CD4-positive, alpha-beta T cell treated with Interleukin-15 for 4 hours (primary cell): ENCODE measurements at regions not wholly inside any gene's neighbourhood (a gene's known extent, or its start where the extent isn't known, plus 50 kb on each side); places are given as distances from the start of the nearest gene placed in this dataset.

Experiments used
- DNase-seq: peaks from one replicate; pipeline ENCODE4 v3.0.0-alpha.2; 2020; ENCODE audit warnings: low spot score

DNA sequence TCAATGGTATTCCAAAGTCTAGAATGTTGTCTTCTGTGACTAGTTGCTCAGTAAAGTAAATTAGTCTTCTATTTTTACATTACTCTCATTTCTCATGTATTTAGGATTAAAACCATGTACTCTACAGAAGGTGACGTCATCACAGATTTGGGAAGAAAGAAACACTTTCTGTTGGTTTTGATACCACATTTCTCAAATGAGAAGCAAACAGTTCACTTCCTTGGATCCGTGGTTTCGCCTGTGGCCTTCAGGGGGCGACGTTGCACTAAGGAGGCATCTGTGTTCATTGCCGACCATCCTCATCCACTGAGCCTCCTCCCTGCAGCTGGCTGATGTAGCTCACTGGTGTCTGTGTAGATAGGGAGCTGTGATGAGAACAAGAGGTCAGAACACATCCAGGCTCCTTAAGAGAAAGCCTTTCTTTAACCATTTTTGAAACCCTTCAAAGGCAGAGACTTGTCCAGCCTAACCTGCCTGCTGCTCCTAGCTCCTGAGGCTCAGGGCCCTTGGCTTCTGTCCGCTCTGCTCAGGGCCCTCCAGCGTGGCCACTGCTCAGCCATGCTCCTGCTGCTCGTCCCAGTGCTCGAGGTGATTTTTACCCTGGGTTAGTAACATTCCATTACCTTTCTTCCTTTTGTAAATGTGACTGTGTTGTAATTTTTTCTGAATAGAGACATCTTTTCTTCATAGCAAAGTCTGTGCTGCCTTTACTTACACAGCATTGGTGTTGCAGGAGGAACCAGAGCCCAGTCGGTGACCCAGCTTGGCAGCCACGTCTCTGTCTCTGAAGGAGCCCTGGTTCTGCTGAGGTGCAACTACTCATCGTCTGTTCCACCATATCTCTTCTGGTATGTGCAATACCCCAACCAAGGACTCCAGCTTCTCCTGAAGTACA lies 220.6 kb upstream of the OR4E1 start:
- peak; percentile 58 for DNase-seq

DNA sequence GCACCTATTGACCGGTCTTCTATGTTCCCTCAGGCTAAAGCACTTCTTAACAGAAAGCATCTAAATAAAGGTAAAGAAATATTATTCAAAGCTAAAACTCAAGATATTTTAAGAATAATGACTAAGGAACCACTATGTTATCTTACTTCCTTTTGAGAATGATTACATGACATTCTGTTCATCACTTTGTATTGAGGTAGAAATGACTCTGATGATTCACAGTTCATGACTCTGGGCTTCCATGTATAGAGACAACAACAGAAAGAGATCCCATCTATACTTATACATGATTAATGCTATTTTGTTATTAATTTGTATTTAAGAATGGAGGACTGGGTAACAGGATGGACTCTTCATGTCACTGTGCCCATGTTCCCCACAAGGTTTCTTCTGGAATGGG lies 218.3 kb upstream of the OR4E1 start:
- no peak for DNase-seq

DNA sequence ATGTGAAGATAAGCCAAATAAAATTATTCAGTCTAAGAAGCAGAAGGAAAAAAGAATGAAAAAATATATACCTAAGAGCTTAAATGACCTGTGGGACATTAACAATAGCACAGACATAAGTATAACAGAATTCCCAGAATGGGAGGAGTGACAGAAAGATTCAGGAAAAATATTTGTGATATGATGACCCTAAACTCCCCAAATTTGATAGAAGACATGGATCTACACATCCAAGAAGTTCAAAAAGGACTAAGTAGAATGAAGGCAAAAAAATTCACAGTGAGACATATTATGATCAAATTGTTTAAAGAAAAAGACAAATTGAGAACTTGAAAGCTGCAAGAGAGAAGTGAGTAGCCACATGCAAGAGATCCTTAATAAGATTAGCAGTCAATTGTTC lies 211.4 kb upstream of the OR4E1 start:
- DNase-seq: no peak

DNA sequence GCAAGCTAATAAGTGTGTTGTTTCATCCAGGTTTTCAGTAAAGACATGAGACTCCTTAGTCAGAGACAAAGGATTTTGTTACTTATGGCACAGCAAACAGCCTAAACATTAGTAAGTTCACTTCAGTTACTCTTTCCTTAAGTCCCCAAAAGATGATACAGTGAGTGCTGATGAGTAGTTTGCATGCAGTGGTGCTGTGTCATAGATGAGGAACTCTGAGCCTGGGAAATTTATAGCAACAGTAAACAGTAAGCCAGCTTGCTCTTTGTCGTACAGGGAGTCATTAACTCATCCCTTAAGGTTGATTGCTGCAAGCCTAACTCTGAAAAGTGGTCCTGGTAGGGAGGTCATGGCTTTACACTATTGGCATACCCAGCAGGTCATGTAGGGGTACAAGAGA lies 208.6 kb upstream of the OR4E1 start:
- no peak for DNase-seq

DNA sequence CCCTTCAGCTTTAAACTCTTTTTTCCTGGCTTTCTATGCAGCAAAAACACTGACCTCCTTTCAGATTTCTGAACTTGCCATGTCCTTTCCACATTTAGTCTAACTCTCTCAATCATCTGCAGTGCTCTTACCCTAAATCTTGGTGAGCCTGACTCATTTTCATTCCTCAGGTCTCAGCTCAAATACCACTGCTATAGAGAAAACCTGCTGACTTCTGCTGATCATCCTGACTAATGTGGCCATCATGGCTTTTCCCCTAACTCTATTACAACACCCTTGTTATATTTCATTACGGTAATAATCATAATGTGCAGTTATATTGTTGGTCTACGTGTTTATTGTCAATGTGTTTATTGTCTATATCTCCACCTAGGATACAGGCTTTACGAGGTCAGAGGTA lies 207.3 kb upstream of the OR4E1 start:
- no peak for DNase-seq

DNA sequence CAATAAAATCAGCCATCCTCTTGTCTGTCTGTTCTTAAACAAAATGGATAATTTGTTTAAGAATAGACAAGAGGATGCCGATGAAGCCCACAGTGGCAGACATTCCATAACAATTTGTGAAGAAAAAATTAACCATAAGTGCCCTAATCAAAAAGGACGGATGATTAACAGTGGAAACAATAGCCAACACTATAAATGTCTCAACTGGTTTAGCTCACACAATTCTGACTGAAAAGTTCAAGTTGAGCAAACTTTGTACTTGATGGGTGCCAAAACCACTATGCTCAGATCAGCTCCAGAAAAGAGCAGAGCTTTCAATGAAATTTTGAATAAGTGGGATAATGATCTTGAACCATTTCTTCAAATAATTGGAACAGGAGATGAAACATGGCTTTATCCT lies 202.2 kb upstream of the OR4E1 start:
- DNase-seq: no peak

DNA sequence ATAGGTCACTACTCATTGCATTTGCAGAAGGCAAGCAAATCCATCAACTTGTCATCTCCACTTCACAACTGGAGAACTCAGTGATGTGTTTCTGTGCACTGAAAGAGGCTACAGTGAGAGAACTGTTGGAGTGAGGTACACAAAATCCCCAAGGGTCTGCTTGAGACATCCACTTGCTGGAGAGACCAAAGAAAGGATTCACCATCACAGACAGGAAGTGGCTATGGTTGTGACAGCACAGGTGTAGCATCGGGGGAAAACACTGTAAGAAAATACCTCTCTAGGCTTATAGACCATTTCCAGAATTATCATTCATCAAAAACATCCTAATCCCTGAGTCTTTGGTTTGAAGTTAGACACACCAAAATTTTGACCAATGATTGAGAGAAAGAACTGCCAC lies 201.3 kb upstream of the OR4E1 start:
- no peak for DNase-seq

DNA sequence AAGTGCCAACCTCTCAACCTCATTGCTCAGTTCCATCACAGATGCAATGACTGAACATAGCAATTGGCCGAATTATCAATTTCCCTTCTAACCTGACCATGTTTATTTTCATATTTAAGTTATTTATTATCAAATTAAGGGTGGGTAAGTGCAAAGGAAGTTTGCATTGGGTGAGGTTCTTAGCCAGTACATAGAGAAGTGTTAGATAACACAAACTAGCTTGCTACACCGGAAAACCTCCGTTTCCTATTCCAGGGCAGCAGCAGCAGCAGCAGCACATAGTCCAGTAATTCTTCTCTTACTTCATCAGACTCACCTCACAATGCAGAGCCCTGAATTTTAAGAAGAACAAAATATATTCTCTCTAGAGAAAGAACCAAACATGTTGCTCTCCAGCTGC lies 200.5 kb upstream of the OR4E1 start:
- DNase-seq: no peak

DNA sequence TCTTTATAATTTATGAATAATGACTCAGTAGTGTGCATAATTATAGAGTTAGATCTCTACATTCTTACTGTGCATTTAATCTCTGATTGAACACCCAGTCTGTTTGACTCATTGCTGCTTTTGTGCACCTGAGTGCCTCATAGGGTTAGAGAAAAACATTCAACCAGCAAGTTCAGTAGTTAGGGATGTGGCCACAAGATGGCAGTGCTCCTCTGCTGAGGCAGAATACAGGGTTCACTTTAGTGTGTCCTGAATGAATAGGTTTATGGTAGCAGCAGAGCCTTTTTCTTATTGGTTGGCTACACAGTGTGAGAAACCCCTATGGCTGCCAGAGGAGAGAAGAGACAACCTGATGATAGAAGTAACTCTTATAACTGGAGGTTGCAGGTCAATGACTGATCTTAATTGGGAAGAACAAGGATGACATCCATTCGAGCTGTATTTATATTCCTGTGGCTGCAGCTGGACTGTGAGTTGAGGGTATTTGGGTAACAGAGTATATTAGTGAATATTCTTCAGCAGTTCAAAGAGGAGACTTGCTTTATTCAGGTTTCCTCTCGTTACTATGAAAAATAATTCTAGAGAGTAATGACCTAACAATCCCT lies 194.9 kb upstream of the OR4E1 start:
- peak; percentile 83 for DNase-seq

DNA sequence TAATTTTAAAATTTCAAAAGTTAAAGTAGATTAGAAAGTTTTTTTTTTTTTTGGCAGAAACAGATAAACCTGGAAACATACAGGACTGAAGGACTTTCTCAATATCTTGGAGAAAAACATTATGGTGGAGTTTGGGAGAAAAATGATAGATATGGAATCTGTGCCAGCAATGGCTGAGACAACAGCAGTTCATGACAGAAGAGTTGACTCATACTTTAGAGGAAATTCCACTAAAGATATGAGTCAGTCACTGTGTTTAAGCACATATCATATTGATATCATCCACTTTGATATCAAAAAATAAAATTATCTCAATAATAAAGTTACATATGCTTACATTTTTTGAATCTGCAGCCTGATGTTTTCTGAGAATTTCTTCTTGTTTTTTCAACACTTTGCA lies 193.9 kb upstream of the OR4E1 start:
- DNase-seq: no peak

DNA sequence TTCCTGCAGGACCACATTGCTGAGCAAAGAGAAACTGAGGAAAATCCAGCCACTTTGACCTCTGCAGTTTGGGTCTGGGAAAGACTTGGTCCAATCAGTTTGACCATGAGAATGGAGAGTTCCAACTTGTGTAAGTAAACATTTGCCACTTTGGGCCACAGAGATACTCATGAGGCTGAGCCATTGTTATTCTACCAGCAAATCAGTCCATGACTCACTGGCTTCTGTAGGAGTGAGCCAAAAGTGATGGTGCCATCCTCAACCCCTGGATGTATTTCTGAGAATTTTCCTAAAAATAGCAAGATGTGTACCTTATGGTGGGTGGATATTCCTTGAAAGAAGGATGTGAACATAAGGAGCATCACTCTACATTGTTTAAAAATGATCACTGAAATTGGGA lies 192.9 kb upstream of the OR4E1 start:
- DNase-seq: no peak

DNA sequence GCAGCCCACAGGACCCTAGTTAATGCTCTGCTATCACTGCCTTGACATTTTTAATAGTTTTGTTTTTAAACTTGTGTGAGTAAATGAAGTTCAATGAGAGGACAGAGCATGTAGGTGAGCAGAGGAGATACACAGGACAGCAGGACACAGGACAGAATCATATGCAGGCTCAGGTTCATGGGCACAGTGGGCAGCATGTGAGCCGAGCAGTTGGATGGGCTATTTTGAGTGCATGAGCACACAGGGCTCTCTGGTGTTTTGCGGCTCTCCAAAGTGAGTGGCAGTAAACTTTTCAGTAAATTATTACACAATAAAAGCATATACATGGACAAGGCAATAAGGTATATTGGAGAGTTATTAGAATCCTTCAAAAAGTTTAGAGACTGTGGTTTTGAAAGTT lies 189.7 kb upstream of the OR4E1 start:
- no peak for DNase-seq

DNA sequence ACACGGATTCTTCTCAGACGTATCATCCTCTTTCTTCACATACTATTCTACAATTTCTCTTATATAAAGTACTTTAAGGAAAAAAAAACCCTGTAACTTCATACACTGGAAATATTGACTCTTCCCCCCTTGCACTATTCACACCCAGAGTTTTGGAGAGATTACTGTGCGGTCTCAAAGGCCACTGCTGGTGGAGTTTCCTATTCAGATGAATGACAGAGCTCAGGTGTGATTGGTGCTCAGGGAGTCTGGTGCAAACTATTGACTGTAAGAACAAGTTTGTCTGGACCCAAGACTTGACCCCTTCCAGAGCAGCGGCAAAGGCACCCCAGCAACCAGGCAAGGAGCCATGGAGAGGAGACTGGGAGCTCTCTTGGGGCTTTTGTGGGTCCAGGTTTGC lies 187.5 kb upstream of the OR4E1 start:
- DNase-seq: peak; percentile 24

DNA sequence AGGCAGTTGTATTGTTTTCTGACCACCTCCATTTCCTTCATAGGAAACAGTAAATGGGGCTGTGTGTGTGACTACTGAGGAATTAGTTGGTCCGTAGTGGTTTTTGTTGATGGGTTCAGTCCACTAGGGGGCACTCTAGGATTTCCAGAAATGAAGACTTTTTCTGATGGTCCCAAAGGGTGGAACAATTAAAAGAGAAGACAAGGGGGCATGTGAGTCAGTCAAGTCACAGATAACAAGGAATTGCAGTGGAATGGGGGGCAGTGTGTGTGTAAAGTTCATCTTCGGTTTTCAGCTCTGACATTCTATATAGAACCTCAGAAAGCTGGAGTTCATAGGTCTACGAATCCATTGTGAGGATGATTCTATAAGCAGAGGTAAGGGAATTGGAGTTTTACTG lies 186.6 kb upstream of the OR4E1 start:
- DNase-seq: peak; percentile 67

DNA sequence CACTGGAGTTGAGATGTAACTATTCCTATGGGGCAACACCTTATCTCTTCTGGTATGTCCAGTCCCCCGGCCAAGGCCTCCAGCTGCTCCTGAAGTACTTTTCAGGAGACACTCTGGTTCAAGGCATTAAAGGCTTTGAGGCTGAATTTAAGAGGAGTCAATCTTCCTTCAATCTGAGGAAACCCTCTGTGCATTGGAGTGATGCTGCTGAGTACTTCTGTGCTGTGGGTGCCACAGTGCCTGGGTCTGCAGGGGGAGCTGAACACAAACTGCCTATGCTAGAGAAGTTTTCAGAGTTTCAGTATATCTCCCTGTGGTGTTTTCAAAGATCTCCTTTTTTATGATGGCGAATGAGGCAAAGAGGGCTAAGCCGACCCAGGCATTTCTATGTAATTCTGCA lies 179.2 kb upstream of the OR4E1 start:
- no peak for DNase-seq

DNA sequence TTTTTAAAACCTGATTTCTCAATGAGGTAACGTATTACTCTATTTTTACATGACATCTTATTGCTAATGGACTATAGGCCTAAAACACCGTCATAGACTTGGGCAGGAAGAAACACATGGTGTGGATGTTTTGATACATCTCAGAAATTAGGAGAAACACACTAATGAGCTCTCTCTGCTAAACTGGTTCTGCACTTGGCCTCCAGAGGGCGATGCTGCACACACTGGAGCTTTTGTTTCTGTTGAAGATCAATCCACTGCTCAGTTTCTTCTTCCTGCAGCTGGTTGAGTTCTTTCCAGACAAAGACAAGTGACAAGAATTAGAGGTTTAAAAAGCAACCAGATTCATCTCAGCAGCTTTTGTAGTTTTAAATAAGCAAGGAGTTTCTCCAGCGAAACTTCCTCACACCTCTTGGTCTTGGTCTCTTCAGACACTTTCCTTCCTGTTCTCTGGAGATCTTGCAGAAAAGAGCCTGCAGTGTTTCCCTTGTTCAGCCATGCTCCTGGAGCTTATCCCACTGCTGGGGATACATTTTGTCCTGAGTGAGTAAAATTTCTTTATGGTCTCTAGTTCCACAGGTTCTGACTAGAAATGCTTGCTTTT lies 178.5 kb upstream of the OR4E1 start:
- peak; percentile 70 for DNase-seq

DNA sequence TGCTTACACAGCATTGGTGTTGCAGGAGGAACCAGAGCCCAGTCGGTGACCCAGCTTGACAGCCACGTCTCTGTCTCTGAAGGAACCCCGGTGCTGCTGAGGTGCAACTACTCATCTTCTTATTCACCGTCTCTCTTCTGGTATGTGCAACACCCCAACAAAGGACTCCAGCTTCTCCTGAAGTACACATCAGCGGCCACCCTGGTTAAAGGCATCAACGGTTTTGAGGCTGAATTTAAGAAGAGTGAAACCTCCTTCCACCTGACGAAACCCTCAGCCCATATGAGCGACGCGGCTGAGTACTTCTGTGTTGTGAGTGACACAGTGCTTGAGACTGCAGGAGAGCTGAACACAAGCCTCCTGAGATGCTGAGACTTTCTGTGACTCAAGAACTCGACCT lies 173.3 kb upstream of the OR4E1 start:
- peak; percentile 32 for DNase-seq

DNA sequence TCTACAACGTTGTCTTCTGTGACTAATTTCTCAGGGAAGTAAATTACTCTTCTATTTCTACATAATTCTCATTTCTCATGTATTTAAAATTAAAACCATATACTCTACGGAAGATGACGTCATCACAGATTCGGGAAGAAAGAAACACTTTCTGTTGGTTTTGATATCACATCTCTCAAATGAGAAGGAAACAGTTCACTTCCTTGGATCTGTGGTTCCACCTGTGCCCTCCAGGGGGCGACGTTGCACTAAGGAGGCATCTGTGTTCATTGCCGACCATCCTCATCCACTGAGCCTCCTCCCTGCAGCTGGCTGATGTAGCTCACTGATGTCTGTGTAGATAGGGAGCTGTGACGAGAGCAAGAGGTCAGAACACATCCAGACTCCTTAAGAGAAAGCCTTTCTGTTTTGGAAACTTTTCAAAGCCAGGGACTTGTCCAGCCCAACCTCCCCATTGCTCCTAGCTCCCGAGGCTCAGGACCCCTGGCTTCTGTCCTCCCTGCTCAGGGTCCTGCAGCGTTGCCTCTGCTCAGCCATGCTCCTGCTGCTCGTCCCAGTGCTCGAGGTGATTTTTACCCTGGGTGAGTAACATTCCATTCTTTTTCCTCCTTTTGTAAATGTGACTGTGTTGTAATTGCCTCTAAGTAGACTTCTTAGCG lies 172.7 kb upstream of the OR4E1 start:
- DNase-seq: peak; percentile 76

DNA sequence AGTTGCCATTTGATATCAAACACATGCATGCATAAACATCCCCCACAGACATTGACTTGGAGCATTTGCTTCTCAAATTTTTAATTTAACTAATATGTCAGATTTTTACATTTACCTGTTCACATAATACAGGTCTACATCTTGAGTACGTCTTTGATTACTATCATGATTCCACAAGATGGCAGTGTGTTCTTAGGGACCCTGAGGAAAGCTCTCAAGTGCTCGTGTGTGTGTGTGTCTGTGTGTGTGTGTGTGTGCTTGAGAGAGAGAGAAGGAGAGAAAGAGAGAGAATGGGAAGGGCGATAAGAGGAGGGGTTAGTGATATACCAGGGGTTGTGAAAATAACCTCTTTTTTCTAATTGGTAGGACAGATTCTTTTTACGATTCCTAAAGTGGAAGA lies 167.1 kb upstream of the OR4E1 start:
- peak; percentile 35 for DNase-seq

DNA sequence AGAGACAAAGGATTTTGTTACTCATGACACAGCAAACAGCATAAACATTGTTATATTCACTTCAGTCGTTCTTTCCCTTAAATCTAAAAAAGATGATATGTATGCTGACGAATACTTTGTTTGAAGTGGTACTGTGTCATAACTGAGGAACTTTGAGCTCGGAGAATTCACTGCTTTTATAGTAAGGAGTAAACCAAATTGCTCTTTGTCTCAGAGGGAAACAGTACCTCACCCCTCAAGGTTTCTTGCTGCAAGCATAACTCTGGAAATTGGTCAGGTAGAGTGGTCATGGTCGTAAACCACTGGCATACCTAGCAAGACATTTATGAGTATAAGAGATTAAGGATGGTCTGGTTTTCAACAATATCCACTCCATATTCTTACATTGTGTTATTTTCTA lies 160.2 kb upstream of the OR4E1 start:
- DNase-seq: no peak

DNA sequence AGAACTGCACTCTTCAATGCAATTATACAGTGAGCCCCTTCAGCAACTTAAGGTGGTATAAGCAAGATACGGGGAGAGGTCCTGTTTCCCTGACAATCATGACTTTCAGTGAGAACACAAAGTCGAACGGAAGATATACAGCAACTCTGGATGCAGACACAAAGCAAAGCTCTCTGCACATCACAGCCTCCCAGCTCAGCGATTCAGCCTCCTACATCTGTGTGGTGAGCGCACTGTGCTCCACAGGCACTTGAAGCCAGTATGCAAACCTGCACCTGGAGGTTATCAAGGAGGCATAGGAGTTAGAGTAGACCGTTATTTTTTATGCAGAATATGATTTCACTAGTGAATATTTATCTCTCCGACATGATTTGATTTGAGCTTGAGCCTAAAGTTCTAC lies 152.2 kb upstream of the OR4E1 start:
- no peak for DNase-seq

DNA sequence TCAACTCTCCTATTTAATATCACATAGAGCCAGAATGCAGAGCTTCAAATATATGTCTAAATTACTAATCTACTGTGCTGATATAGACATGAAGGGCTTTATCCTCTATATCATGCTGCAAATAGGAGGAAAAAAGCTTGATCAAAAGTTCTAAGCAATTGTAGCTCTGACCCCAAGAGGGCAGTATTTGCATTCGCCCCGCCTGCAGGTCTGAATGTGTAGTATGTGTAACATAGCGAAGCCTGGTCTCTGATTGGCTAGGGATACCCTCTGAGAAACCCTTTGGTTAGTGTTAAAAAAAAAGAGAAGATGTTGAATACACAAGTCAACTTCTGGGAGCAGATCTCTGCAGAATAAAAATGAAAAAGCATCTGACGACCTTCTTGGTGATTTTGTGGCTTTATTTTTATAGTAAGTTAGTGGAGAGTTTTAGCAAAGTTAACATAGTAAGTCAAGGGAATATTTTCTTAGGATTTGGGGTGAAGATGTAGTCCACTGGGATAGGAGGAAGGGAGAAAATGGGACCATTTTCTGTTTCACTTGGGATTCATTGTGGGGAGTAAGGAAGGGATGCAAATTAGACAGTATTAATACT lies 151.6 kb upstream of the OR4E1 start:
- peak; percentile 58 for DNase-seq

DNA sequence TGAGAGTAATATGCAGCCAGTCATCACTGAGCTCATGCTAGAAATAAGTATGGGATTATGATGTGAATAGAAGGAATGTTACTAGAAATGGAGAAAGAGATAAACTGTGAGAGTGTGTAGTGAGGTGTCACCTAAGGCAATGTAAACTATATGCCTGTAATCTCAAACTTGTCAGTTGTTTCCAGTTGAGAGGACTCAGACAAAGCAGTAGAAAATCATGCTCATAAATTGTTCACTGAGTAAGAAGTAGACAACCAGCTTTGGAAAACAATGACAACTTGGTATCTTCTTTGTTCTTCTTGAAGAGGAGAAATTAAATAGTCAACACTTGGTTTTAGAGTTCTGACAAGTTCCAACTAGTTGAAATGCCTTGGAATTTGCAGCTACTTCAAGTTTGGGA lies 148.5 kb upstream of the OR4E1 start:
- DNase-seq: no peak
